ENCODE measurements at regions not wholly inside any gene's neighbourhood (a gene's known extent, or its start where the extent isn't known, plus 50 kb on each side); places are given as distances from the start of the nearest gene placed in this dataset.

GRCh38 chr15:31495281-31495680 is 168.6 kb downstream of the KLF13 start:
- no peaks in the 10 kb centered on the region for H4K20me1 ChIP-seq (ENCODE audit: control insufficient read depth, insufficient read depth)
- H3K36me3 ChIP-seq (ENCODE audit: control insufficient read depth in 2 of 2, insufficient read depth in 2 of 2, low read length in 1 of 2), result no peaks in the 10 kb centered on the region
- H3K4me1 ChIP-seq (ENCODE audit: control insufficient read depth, insufficient read depth, low read length), result no peaks in the 10 kb centered on the region
- ChIA-PET SMC1A (ENCODE audit: uncharacterized antibody, unreplicated experiment) (interaction anchor here (0.7 kb wide), 1 partner anchor 1557 kb away, joined by 3 read pairs; no protein-coding TSS in a partner anchor), POLR2A (interaction anchor here (0.7 kb wide), 1 partner anchor 13 kb away, joined by 4 read pairs; no protein-coding TSS in a partner anchor), RAD21 (ENCODE audit: unreplicated experiment) (interaction anchor here (0.8 kb wide), 1 partner anchor 56 kb away, joined by 3 read pairs; no protein-coding TSS in a partner anchor), CTCF (interaction anchor here (0.7 to 1.4 kb wide), 2 partner anchors 10 to 288 kb away, joined by 3 to 5 read pairs; no protein-coding TSS in a partner anchor)
- H3K27me3 ChIP-seq (replicated peaks in 1 of 2; ENCODE audit: control insufficient read depth in 2 of 2, insufficient read depth in 2 of 2, low read length in 1 of 2), result no peaks in the 10 kb centered on the region; a peak in 1 of 4 replicates
- BruUV-seq (replicated peaks), result no TSS peak
- FAIRE-seq, result no peak
- no peak overlapping the region for H3K27ac ChIP-seq (ENCODE audit: control insufficient read depth, insufficient read depth)
- WGBS (ENCODE audit: insufficient coverage, insufficient replicate concordance, low lambda C conversion rate, missing lambda C conversion rate), result 50% methylated on average over 4 of the region's 4 CpGs
- no peak overlapping the region for H3K4me2 ChIP-seq (ENCODE audit: control insufficient read depth, insufficient read depth)
- no peaks in the 10 kb centered on the region for H3K79me2 ChIP-seq (ENCODE audit: control insufficient read depth, insufficient read depth, low read length)
- no peak overlapping the region for H2AFZ ChIP-seq (ENCODE audit: control insufficient read depth, low read depth, low read length)
- no peak overlapping the region for H3K4me3 ChIP-seq
- H3K9ac ChIP-seq (ENCODE audit: control insufficient read depth, insufficient read depth, low read length), result no peak overlapping the region
- ATAC-seq, result no peak
- TF ChIP-seq FOXM1 (IDR thresholded peaks at IDR 0.05; ENCODE audit: low read depth, low read length) (no peak), STAT1 (conservative IDR thresholded peaks at IDR 0.05) (no peak), ATF2 (IDR thresholded peaks at IDR 0.05; ENCODE audit: low read length) (no peak), PAX8 (IDR thresholded peaks at IDR 0.05) (no peak), TAF1 (IDR thresholded peaks at IDR 0.05; ENCODE audit: borderline replicate concordance, low read depth, low read length) (no peak), ATF7 (IDR thresholded peaks at IDR 0.05; ENCODE audit: low read depth) (no peak), PML (IDR thresholded peaks at IDR 0.05; ENCODE audit: low read length) (no peak), ZNF24 (IDR thresholded peaks at IDR 0.05) (no peak)
- intact Hi-C loops (cut with micrococcal nuclease; ENCODE audit: unreplicated experiment) (loop anchor here (5.0 to 10.0 kb wide), 2 partner anchors 50 to 482 kb away; no protein-coding TSS in a partner anchor), in situ Hi-C loops (cut with MboI) (no loop called here)
- no peak for DNase-seq (ENCODE audit: low read depth, low spot score)
- H3K9me3 ChIP-seq (replicated peaks; ENCODE audit: control insufficient read depth, insufficient read depth, low read length), result peaks cover 10% of the 10 kb centered on the region

All from GM12878 (cell line).